ENCODE measurements at regions not wholly inside any gene's neighbourhood (a gene's known extent, or its start where the extent isn't known, plus 50 kb on each side); places are given as distances from the start of the nearest gene placed in this dataset.
"Not testable (repeated sequence)": the region's sequence is repeated elsewhere in the genome, so short reads cannot be mapped to it uniquely, and the experiment has no call there.

GRCh38 chr12:84131076-84131475, 781.5 kb downstream of the SLC6A15 start:
- DNase-seq = peak; percentile 70

- no peak for DNase-seq
Measured at GRCh38 chr12:84128117-84128991, 784.2 kb downstream of the SLC6A15 start.

- no peak for DNase-seq
Measured at GRCh38 chr12:84124211-84124610, 788.4 kb downstream of the SLC6A15 start.

GRCh38 chr12:84117190-84117589, 795.4 kb downstream of the SLC6A15 start:
- DNase-seq = no peak

GRCh38 chr12:84113666-84114065, 798.9 kb downstream of the SLC6A15 start:
- DNase-seq = no peak

GRCh38 chr12:84103886-84104285, 808.7 kb downstream of the SLC6A15 start:
- DNase-seq = not testable (repeated sequence)

GRCh38 chr12:84101963-84102362, 810.6 kb downstream of the SLC6A15 start:
- DNase-seq = not testable (repeated sequence)

GRCh38 chr12:84099591-84099990, 813.0 kb downstream of the SLC6A15 start:
- not testable (repeated sequence) for DNase-seq

- DNase-seq = no peak
Measured at GRCh38 chr12:84091651-84092050, 820.9 kb downstream of the SLC6A15 start.

GRCh38 chr12:84089356-84089755, 823.2 kb downstream of the SLC6A15 start:
- DNase-seq = no peak

- DNase-seq = peak; percentile 19
Measured at GRCh38 chr12:84085046-84085445, 827.6 kb downstream of the SLC6A15 start.

- no peak for DNase-seq
Measured at GRCh38 chr12:84079626-84080025, 833.0 kb downstream of the SLC6A15 start.

GRCh38 chr12:84077679-84078078, 834.9 kb downstream of the SLC6A15 start:
- DNase-seq = no peak

- DNase-seq = no peak
Measured at GRCh38 chr12:84075991-84076390, 836.6 kb downstream of the SLC6A15 start.

GRCh38 chr12:84073401-84073800, 839.2 kb downstream of the SLC6A15 start:
- DNase-seq = no peak

- no peak for DNase-seq
Measured at GRCh38 chr12:84072961-84073360, 839.6 kb downstream of the SLC6A15 start.

GRCh38 chr12:84070292-84070691, 842.3 kb downstream of the SLC6A15 start:
- peak; percentile 62 for DNase-seq

- DNase-seq = peak; percentile 38
Measured at GRCh38 chr12:84069699-84070098, 842.9 kb downstream of the SLC6A15 start.

GRCh38 chr12:84069198-84069597, 843.4 kb downstream of the SLC6A15 start:
- peak; percentile 31 for DNase-seq

GRCh38 chr12:84058136-84058535, 854.5 kb downstream of the SLC6A15 start:
- DNase-seq = no peak

GRCh38 chr12:84054811-84055210, 857.8 kb downstream of the SLC6A15 start:
- no peak for DNase-seq

- DNase-seq = no peak
Measured at GRCh38 chr12:84047881-84048280, 864.7 kb downstream of the SLC6A15 start.

- no peak for DNase-seq
Measured at GRCh38 chr12:84046859-84047258, 865.7 kb downstream of the SLC6A15 start.

GRCh38 chr12:84043355-84043754, 869.2 kb downstream of the SLC6A15 start:
- DNase-seq = no peak

All from skin of body (tissue), 1 donor.